Gastrocnemius medialis (tissue), 4 donors: ENCODE measurements at regions not wholly inside any gene's neighbourhood (a gene's known extent, or its start where the extent isn't known, plus 50 kb on each side); places are given as distances from the start of the nearest gene placed in this dataset.

Experiments
- ATAC-seq, 2 donors: fragments of 150-250 bp; one replicate each; pipeline ENCODE4 v1.9.1; 2016
- DNase-seq, 2 donors: peaks; one replicate each; pipeline ENCODE4 v3.0.0-alpha.2; 2019
- H3K27ac ChIP-seq, 4 donors: fragments of 200-600 bp; sonication (generic); 1 replicate in 1 of 4; 2 replicates in 3 of 4; pipeline ENCODE4 v1.5.1; 2016 to 2018; ENCODE audit warnings: mild to moderate bottlenecking in 2 of 4, moderate library complexity in 1 of 4
- H3K27me3 ChIP-seq, 3 donors: fragments of 200-600 bp; sonication (generic) in 2 of 3; 1 replicate in 1 of 3; 2 replicates in 2 of 3; pipeline versions ENCODE4 v1.5.1 to v1.6.0; 2016 to 2019; ENCODE audit warnings: mild to moderate bottlenecking in 1 of 3, moderate library complexity in 1 of 3
- H3K36me3 ChIP-seq, 2 donors: fragments of 200-600 bp; sonication (generic) in 1 of 2; one replicate each; pipeline ENCODE4 v1.5.1; 2017 to 2018
- H3K4me1 ChIP-seq, 2 donors: fragments of 200-600 bp; sonication (generic) in 1 of 2; one replicate each; pipeline ENCODE4 v1.5.1; 2016 to 2017; ENCODE audit warnings: mild to moderate bottlenecking in 2 of 2
- H3K4me3 ChIP-seq, 4 donors: fragments of 200-600 bp; sonication (generic) in 3 of 4; 1 replicate in 1 of 4; 2 replicates in 3 of 4; pipeline ENCODE4 v1.5.1; 2016 to 2019; ENCODE audit warnings: mild to moderate bottlenecking in 2 of 4
- H3K9me3 ChIP-seq, 3 donors: fragments of 200-600 bp; sonication (generic) in 2 of 3; 1 replicate in 1 of 3; 2 replicates in 2 of 3; pipeline ENCODE4 v1.5.1; 2016 to 2019
- CTCF ChIP-seq, 5 experiments: fragments of 450-650 bp in 3 of 5; fragments of 200-600 bp in 2 of 5; sonication (generic) in 2 of 5; IDR thresholded peaks in 4 of 5; conservative IDR thresholded peaks in 1 of 5; 1 replicate in 4 of 5; 2 replicates in 1 of 5; pipeline ENCODE4 v1.5.1; 2016 to 2019; ENCODE audit warnings: antibody characterized with exemption in 5 of 5, mild to moderate bottlenecking in 3 of 5, moderate library complexity in 3 of 5
- POLR2A ChIP-seq, 2 donors: fragments of 450-650 bp; IDR thresholded peaks; one replicate each; pipeline ENCODE4 v1.6.1; 2017; ENCODE audit warnings: antibody characterized with exemption in 2 of 2, mild to moderate bottlenecking in 2 of 2, moderate library complexity in 2 of 2
- in situ Hi-C, 4 donors: fragments of 200-750 bp; cut with MboI; loops; one replicate each; pipeline versions ENCODE4 v1.15.0 to v1.8.0; 2017; ENCODE audit warnings: low sequenced_read_pairs in 4 of 4
- intact Hi-C: fragments of 100-400 bp; cut with DNase I; formaldehyde crosslinking; loops from one replicate; pipeline ENCODE4 v1.15.1; 2023; ENCODE audit warnings: low total_unique reads

GRCh38 chr4:67035501-67035900 is 509.8 kb downstream of the CENPC start:
- H3K36me3 ChIP-seq, result no peaks in the 10 kb centered on the region
- no peak overlapping the region for H3K27ac ChIP-seq
- H3K4me1 ChIP-seq, result no peaks in the 10 kb centered on the region
- no peak for ATAC-seq
- DNase-seq, result no peak
- TF ChIP-seq POLR2A (IDR thresholded peaks at IDR 0.05) (no peak), CTCF (IDR thresholded peaks at IDR 0.05 in 4 of 5, conservative IDR thresholded peaks at IDR 0.05 in 1 of 5) (no peak)
- H3K9me3 ChIP-seq, result no peaks in the 10 kb centered on the region
- intact Hi-C loops (no loop called here), in situ Hi-C loops (no loop called here)
- no peak overlapping the region for H3K4me3 ChIP-seq
- H3K27me3 ChIP-seq, result no peaks in the 10 kb centered on the region

GRCh38 chr4:67030636-67031035 is 514.7 kb downstream of the CENPC start:
- Histone ChIP-seq H3K27ac (no peak overlapping the region), H3K27me3 (no peaks in the 10 kb centered on the region), H3K36me3 (no peaks in the 10 kb centered on the region), H3K4me3 (no peak overlapping the region), H3K4me1 (no peaks in the 10 kb centered on the region), H3K9me3 (no peaks in the 10 kb centered on the region)
- DNase-seq (no peak), ATAC-seq (no peak)
- intact Hi-C loops, result no loop called here
- no peak for TF ChIP-seq CTCF (IDR thresholded peaks at IDR 0.05 in 4 of 5, conservative IDR thresholded peaks at IDR 0.05 in 1 of 5)
- no peak for TF ChIP-seq POLR2A (IDR thresholded peaks at IDR 0.05)
- in situ Hi-C loops, result no loop called here

- no peak for TF ChIP-seq CTCF (IDR thresholded peaks at IDR 0.05 in 4 of 5, conservative IDR thresholded peaks at IDR 0.05 in 1 of 5)
- no peak for TF ChIP-seq POLR2A (IDR thresholded peaks at IDR 0.05)
- H3K9me3 ChIP-seq, result no peaks in the 10 kb centered on the region
- DNase-seq (no peak), ATAC-seq (no peak)
- in situ Hi-C loops (no loop called here), intact Hi-C loops (no loop called here)
- H3K36me3 ChIP-seq, result no peaks in the 10 kb centered on the region
- no peak overlapping the region for H3K27ac ChIP-seq
- no peak overlapping the region for H3K4me3 ChIP-seq
- H3K4me1 ChIP-seq, result no peaks in the 10 kb centered on the region
- no peaks in the 10 kb centered on the region for H3K27me3 ChIP-seq
These were observed 524.9 kb downstream of the CENPC start for GRCh38 chr4:67020438-67020797.

- H3K36me3 ChIP-seq, result no peaks in the 10 kb centered on the region
- no peak overlapping the region for H3K27ac ChIP-seq
- H3K4me3 ChIP-seq, result no peak overlapping the region
- no peaks in the 10 kb centered on the region for H3K27me3 ChIP-seq
- no peak for TF ChIP-seq POLR2A (IDR thresholded peaks at IDR 0.05)
- TF ChIP-seq CTCF (IDR thresholded peaks at IDR 0.05 in 4 of 5, conservative IDR thresholded peaks at IDR 0.05 in 1 of 5), result no peak
- in situ Hi-C loops (no loop called here), intact Hi-C loops (no loop called here)
- ATAC-seq (no peak), DNase-seq (no peak)
- H3K9me3 ChIP-seq, result no peaks in the 10 kb centered on the region
- H3K4me1 ChIP-seq, result no peaks in the 10 kb centered on the region
These were observed 525.4 kb downstream of the CENPC start for GRCh38 chr4:67019686-67020437.

GRCh38 chr4:67014592-67014991 is 530.7 kb downstream of the CENPC start:
- H3K9me3 ChIP-seq, result no peaks in the 10 kb centered on the region
- H3K27me3 ChIP-seq, result no peaks in the 10 kb centered on the region
- H3K36me3 ChIP-seq, result no peaks in the 10 kb centered on the region
- ATAC-seq, result no peak
- intact Hi-C loops, result no loop called here
- no peak overlapping the region for H3K4me3 ChIP-seq
- no peak overlapping the region for H3K27ac ChIP-seq
- TF ChIP-seq POLR2A (IDR thresholded peaks at IDR 0.05) (no peak), CTCF (IDR thresholded peaks at IDR 0.05 in 4 of 5, conservative IDR thresholded peaks at IDR 0.05 in 1 of 5) (no peak)
- H3K4me1 ChIP-seq, result no peaks in the 10 kb centered on the region
- DNase-seq, result no peak
- in situ Hi-C loops, result no loop called here
